ENCODE measurements at regions not wholly inside any gene's neighbourhood (a gene's known extent, or its start where the extent isn't known, plus 50 kb on each side); places are given as distances from the start of the nearest gene placed in this dataset.

- TF ChIP-seq CTCF (IDR thresholded peaks at IDR 0.05) (no peak), POLR2AphosphoS5 (IDR thresholded peaks at IDR 0.05) (no peak)
Measured at GRCh38 chr16:50461400-50461760, 86.8 kb upstream of the NKD1 start.

Data from upper lobe of left lung (tissue), 4 donors.